ENCODE measurements at regions not wholly inside any gene's neighbourhood (a gene's known extent, or its start where the extent isn't known, plus 50 kb on each side); places are given as distances from the start of the nearest gene placed in this dataset.
"Not testable (repeated sequence)": the region's sequence is repeated elsewhere in the genome, so short reads cannot be mapped to it uniquely, and the experiment has no call there.

- H3K14ac ChIP-seq (ENCODE audit: insufficient read depth, low read length): no peak overlapping the region
- no peak overlapping the region for H2AFZ ChIP-seq (ENCODE audit: low read length)
- no peak overlapping the region for H4K5ac ChIP-seq (ENCODE audit: insufficient read length, low read depth, low read length)
- H3K79me2 ChIP-seq (ENCODE audit: insufficient read depth, low read length): no peaks in the 10 kb centered on the region
- Mint-ChIP-seq H3K4me1 (peaks cover 12 to 15% of the 10 kb centered on the region in 2 experiments), H3K27ac (no peak overlapping the region), H3K27me3 (ENCODE audit: low read depth) (no peaks in the 10 kb centered on the region), H3K4me3 (no peak overlapping the region), H3K36me3 (ENCODE audit: insufficient read depth in 1 of 3, low read depth in 3 of 3) (peaks cover 0 to 2% (median 1%) of the 10 kb centered on the region in 3 experiments; a peak in 1 of 7 replicates), H3K9me3 (peaks cover 1 to 2% of the 10 kb centered on the region in 2 experiments; a peak in 2 of 5 replicates)
- no peaks in the 10 kb centered on the region; the same call in 1 of the 2 replicates for H3K4me1 ChIP-seq (ENCODE audit: insufficient read depth, low read length)
- H2BK20ac ChIP-seq (ENCODE audit: low read depth, low read length, poor library complexity, severe bottlenecking): no peak overlapping the region
- no peak overlapping the region for H3K4ac ChIP-seq (ENCODE audit: low read depth, low read length)
- no peak overlapping the region for H2AK5ac ChIP-seq (ENCODE audit: insufficient read length, low read length)
- DNase-seq: no peak
- TF ChIP-seq CTCF (conservative IDR thresholded peaks at IDR 0.05): no peak
- no peak overlapping the region for H3K18ac ChIP-seq (ENCODE audit: insufficient read length, low read depth, low read length)
- H3K79me1 ChIP-seq (ENCODE audit: insufficient read depth, low read depth, low read length, poor library complexity, severe bottlenecking): no peaks in the 10 kb centered on the region
- no peak overlapping the region for H3T11ph ChIP-seq (ENCODE audit: low read length)
- H3K4me2 ChIP-seq (ENCODE audit: insufficient read depth, insufficient read length, low read length): no peak overlapping the region
- no peak overlapping the region for H3K9ac ChIP-seq (ENCODE audit: extremely low read depth, insufficient read length, low read length)
- no peaks in the 10 kb centered on the region for H3K9me3 ChIP-seq (ENCODE audit: control insufficient read depth, low read depth, low read length)
- H2BK15ac ChIP-seq (ENCODE audit: low read depth, low read length): no peak overlapping the region
- no peaks in the 10 kb centered on the region for H3K27me3 ChIP-seq (ENCODE audit: insufficient read depth, low read length)
- no peaks in the 10 kb centered on the region for H3K23me2 ChIP-seq (ENCODE audit: insufficient read length, low read depth, low read length, poor library complexity, severe bottlenecking)
- no peak overlapping the region for H4K8ac ChIP-seq (replicated peaks; ENCODE audit: insufficient read length, low read depth, low read length)
- H2BK5ac ChIP-seq (ENCODE audit: insufficient read length, low read length): no peak overlapping the region
- no peak overlapping the region for H3K23ac ChIP-seq (ENCODE audit: insufficient read length, low read depth, low read length)
- H3K27ac ChIP-seq (ENCODE audit: insufficient read length, low read depth, low read length): no peak overlapping the region
- no peak overlapping the region for H2BK120ac ChIP-seq (ENCODE audit: low read depth, low read length, poor library complexity, severe bottlenecking)
- H4K91ac ChIP-seq (ENCODE audit: insufficient read length, low read depth, low read length): no peak overlapping the region
- no peak overlapping the region for H3K56ac ChIP-seq (ENCODE audit: insufficient read length, low read depth, low read length)
- no peak overlapping the region for H2BK12ac ChIP-seq (ENCODE audit: insufficient read length, low read depth, low read length)
- no CpG with 5 or more reads among the region's 3 CpGs for WGBS (ENCODE audit: extremely low coverage, insufficient read length, low lambda C conversion rate)
- H4K20me1 ChIP-seq (ENCODE audit: control insufficient read depth, insufficient read depth, insufficient read length): no peaks in the 10 kb centered on the region
Measured at GRCh38 chr5:130908186-130908585, 256.9 kb downstream of the HINT1 start.

- not testable (repeated sequence) for H4K8ac ChIP-seq (replicated peaks; ENCODE audit: insufficient read length, low read depth, low read length); H3K4ac ChIP-seq (ENCODE audit: low read depth, low read length); H4K20me1 ChIP-seq (ENCODE audit: control insufficient read depth, insufficient read depth, insufficient read length); H2AK5ac ChIP-seq (ENCODE audit: insufficient read length, low read length); H3K27me3 ChIP-seq (ENCODE audit: insufficient read depth, low read length); H3K79me2 ChIP-seq (ENCODE audit: insufficient read depth, low read length); H3K23ac ChIP-seq (ENCODE audit: insufficient read length, low read depth, low read length); H3K56ac ChIP-seq (ENCODE audit: insufficient read length, low read depth, low read length); H3T11ph ChIP-seq (ENCODE audit: low read length); H2BK12ac ChIP-seq (ENCODE audit: insufficient read length, low read depth, low read length); H2BK120ac ChIP-seq (ENCODE audit: low read depth, low read length, poor library complexity, severe bottlenecking); H3K9ac ChIP-seq (ENCODE audit: extremely low read depth, insufficient read length, low read length); H4K91ac ChIP-seq (ENCODE audit: insufficient read length, low read depth, low read length); H2BK5ac ChIP-seq (ENCODE audit: insufficient read length, low read length); H3K79me1 ChIP-seq (ENCODE audit: insufficient read depth, low read depth, low read length, poor library complexity, severe bottlenecking); H2BK15ac ChIP-seq (ENCODE audit: low read depth, low read length); H3K4me1 ChIP-seq (ENCODE audit: insufficient read depth, low read length); H2BK20ac ChIP-seq (ENCODE audit: low read depth, low read length, poor library complexity, severe bottlenecking); H3K9me3 ChIP-seq (ENCODE audit: control insufficient read depth, low read depth, low read length); H3K23me2 ChIP-seq (ENCODE audit: insufficient read length, low read depth, low read length, poor library complexity, severe bottlenecking); H3K27me3 Mint-ChIP-seq (ENCODE audit: low read depth); H2AFZ ChIP-seq (ENCODE audit: low read length); H3K4me2 ChIP-seq (ENCODE audit: insufficient read depth, insufficient read length, low read length); H3K27ac ChIP-seq (ENCODE audit: insufficient read length, low read depth, low read length)
- H3K18ac ChIP-seq (ENCODE audit: insufficient read length, low read depth, low read length): peak overlapping the region; percentile 67
- peaks cover 9 to 21% (median 11%) of the 10 kb centered on the region in 3 experiments; a peak in 6 of 7 replicates for H3K36me3 Mint-ChIP-seq (ENCODE audit: insufficient read depth in 1 of 3, low read depth in 3 of 3)
- H3K14ac ChIP-seq (ENCODE audit: insufficient read depth, low read length): peak overlapping the region; percentile 40; the same call in 1 of the 2 replicates
- no CpG with 5 or more reads among the region's 24 CpGs for WGBS (ENCODE audit: extremely low coverage, insufficient read length, low lambda C conversion rate)
- DNase-seq: peak; percentile 60
- peak overlapping the region in 1 of 3 experiments; percentile 94; a peak in 3 of 7 replicates for H3K27ac Mint-ChIP-seq
- peaks cover 18 to 19% of the 10 kb centered on the region in 2 experiments for H3K9me3 Mint-ChIP-seq
- H3K4me3 Mint-ChIP-seq: peak overlapping the region in 1 of 2 experiments; percentile 66; a peak in 3 of 5 replicates
- H3K4me1 Mint-ChIP-seq: peaks cover 9 to 13% of the 10 kb centered on the region in 2 experiments
- peak overlapping the region; percentile 87 for H4K5ac ChIP-seq (ENCODE audit: insufficient read length, low read depth, low read length)
Measured at GRCh38 chr5:130897537-130898195, 267.4 kb downstream of the HINT1 start.
